ENCODE measurements at regions not wholly inside any gene's neighbourhood (a gene's known extent, or its start where the extent isn't known, plus 50 kb on each side); places are given as distances from the start of the nearest gene placed in this dataset.

DNA sequence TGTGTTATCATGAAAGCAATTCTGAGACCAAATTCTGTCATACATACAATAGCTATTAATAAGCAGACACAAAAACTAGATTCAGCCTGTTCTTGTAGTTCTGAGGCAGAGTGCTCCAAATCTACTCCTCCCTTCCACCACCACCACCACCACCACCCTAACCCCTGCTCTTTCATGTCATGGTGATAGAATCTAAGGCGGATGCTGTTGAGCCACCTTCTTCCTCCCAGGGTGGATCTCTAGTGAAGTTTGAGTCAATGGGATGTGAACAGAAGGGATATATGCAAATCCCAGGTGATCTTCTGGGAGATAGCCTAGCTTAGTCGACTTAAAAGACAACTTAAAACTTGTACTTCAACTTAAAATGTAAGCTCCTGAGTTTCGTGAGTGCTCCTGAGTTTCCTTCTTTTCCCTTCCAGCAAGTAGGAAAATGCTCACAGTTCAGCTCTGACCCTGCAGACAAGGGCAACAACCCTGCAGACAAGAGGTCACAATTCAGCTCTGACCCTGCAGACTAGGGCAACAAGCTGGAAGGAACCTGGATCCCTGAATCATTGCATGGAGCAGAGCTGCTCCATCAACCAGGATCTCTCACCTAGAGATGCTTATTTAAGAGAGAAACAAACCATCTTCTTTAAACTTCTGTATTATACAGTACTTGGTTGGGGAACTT is 204.1 kb downstream of the TTC8 start:
- no peak for DNase-seq (ENCODE audit: low read depth in 1 of 2, low spot score in 2 of 2)
- Histone ChIP-seq H2BK20ac (ENCODE audit: low read length) (no peak overlapping the region), H3K23ac (ENCODE audit: insufficient read length) (no peak overlapping the region), H3K4me3 (ENCODE audit: extremely low read depth in 1 of 4, insufficient read depth in 2 of 4, low read depth in 3 of 4, low read length in 4 of 4) (no peak overlapping the region), H3K23me2 (ENCODE audit: low read depth, low read length) (peaks cover 12% of the 10 kb centered on the region; the same call in 1 of the 2 replicates), H3K9ac (replicated peaks in 1 of 4; ENCODE audit: extremely low read depth in 1 of 4, low read depth in 3 of 4, low read length in 3 of 4) (no peak overlapping the region), H3K79me2 (ENCODE audit: control insufficient read depth in 1 of 2, insufficient read depth in 2 of 2, low read length in 2 of 2) (no peaks in the 10 kb centered on the region), H4K91ac (replicated peaks; ENCODE audit: insufficient read length, low read length) (no peak overlapping the region), H4K8ac (ENCODE audit: extremely low read depth, insufficient read depth, low read length) (no peak overlapping the region), H2BK12ac (ENCODE audit: low read depth, low read length) (no peak overlapping the region), H3K36me3 (ENCODE audit: control insufficient read depth in 2 of 4, insufficient read depth in 4 of 4, low read length in 3 of 4) (no peaks in the 10 kb centered on the region), H3K27me3 (replicated peaks in 1 of 4; ENCODE audit: control insufficient read depth in 3 of 4, extremely low read depth in 1 of 4, insufficient read depth in 3 of 4, low read length in 3 of 4) (peaks cover 7 to 45% (median 34%) of the 10 kb centered on the region in 4 experiments), H3K4ac (replicated peaks; ENCODE audit: insufficient read length, low read depth, low read length) (no peak overlapping the region), H3K27ac (ENCODE audit: low read depth, low read length) (no peak overlapping the region), H2BK5ac (ENCODE audit: low read depth, low read length) (no peak overlapping the region), H3K4me2 (ENCODE audit: insufficient read depth in 1 of 2, low read depth in 2 of 2, low read length in 2 of 2) (peak overlapping the region in 1 of 2 experiments; percentile 51; a peak in 1 of 4 replicates), H2AFZ (ENCODE audit: low read length) (no peak overlapping the region), H3K56ac (replicated peaks; ENCODE audit: insufficient read length, low read depth, low read length) (no peak overlapping the region), H2BK120ac (replicated peaks; ENCODE audit: low read depth, low read length) (no peak overlapping the region), H3K9me3 (ENCODE audit: insufficient read depth in 2 of 2, low read depth in 1 of 2, low read length in 1 of 2) (no peaks in the 10 kb centered on the region), H4K5ac (ENCODE audit: insufficient read length, low read depth, low read length) (no peak overlapping the region), H2AK5ac (ENCODE audit: low read depth, low read length) (0 out of 2 replicates have a peak overlapping the region, but pooled peaks have one; percentile 15), H2BK15ac (ENCODE audit: low read length) (no peak overlapping the region), H3K14ac (ENCODE audit: insufficient read length) (no peak overlapping the region), H3K79me1 (ENCODE audit: low read depth, low read length) (no peaks in the 10 kb centered on the region), H4K20me1 (replicated peaks in 1 of 2; ENCODE audit: control insufficient read depth in 1 of 2, insufficient read depth in 2 of 2, low read length in 2 of 2) (no peaks in the 10 kb centered on the region), H3K4me1 (replicated peaks in 1 of 4; ENCODE audit: control insufficient read depth in 3 of 4, insufficient read depth in 4 of 4, low read length in 3 of 4) (no peaks in the 10 kb centered on the region; a peak in 2 of 7 replicates), H3K18ac (ENCODE audit: extremely low read depth, low read length) (no peak overlapping the region)
- POLR2A ChIA-PET (ENCODE audit: partially characterized antibody): interaction anchor here (0.6 kb wide), 1 partner anchor 147 kb away, joined by 3 read pairs; no protein-coding TSS in a partner anchor
- no peak for FAIRE-seq
- WGBS, 2 experiments (ENCODE audit: extremely low coverage in 1 of 2, insufficient coverage in 1 of 2, insufficient read length in 1 of 2, insufficient replicate concordance in 2 of 2, low coverage in 1 of 2, low lambda C conversion rate in 2 of 2, missing lambda C conversion rate in 1 of 2): 87% methylated on average over 3 of the region's 3 CpGs; no CpG with 5 or more reads in 1 of the 2 experiments
- CTCF ChIA-PET (ENCODE audit: partially characterized antibody): interaction anchor here (0.9 to 3.7 kb wide), 5 partner anchors 13 to 908 kb away, joined by 3 to 21 read pairs (median 4); no protein-coding TSS in a partner anchor

Measured in H1 (cell line).